Stimulated activated CD8-positive, alpha-beta memory T cell treated with anti-CD3 and anti-CD28 coated beads, Interleukin-7, amount 100 ng/mL, for 24 hours (primary cell): ENCODE measurements at regions not wholly inside any gene's neighbourhood (a gene's known extent, or its start where the extent isn't known, plus 50 kb on each side); places are given as distances from the start of the nearest gene placed in this dataset.

ENCODE experiments used
- DNase-seq: peaks from one replicate; pipeline ENCODE4 v3.0.0-alpha.2; 2020; ENCODE audit warnings: low read depth

GRCh38 chr10:78942091-78942501, 126.7 kb upstream of the ZMIZ1 start:
- DNase-seq, result no peak

DNA sequence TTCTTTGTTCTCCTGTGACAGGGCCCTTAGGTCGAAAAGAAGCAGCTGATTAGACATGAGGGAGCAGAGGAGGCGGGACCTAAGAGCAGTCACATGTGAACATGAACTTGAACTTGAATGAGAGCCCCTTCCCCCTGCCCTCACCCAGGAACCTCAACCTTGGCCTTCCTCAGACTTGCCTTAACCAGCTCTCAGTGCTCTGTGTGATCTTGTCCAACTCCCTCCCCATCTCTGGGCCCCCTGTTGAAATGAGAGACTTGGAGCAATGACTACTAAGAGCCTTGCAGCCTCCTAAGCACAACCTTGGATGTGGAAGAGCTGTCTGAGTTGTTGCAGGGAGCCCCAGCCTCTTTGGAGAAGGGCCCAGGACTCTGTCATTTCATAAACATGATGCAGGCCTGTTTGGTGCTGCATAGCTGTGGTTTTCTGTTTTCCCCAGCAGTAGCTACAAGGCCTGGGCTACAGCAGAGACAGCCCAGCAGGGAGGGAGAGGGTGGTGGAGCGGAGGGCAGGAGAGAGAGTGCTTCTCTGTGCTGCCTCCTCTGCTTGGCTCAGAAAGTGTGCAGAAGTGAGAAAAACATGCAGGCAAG, 123.9 kb upstream of the ZMIZ1 start:
- no peak for DNase-seq

DNA sequence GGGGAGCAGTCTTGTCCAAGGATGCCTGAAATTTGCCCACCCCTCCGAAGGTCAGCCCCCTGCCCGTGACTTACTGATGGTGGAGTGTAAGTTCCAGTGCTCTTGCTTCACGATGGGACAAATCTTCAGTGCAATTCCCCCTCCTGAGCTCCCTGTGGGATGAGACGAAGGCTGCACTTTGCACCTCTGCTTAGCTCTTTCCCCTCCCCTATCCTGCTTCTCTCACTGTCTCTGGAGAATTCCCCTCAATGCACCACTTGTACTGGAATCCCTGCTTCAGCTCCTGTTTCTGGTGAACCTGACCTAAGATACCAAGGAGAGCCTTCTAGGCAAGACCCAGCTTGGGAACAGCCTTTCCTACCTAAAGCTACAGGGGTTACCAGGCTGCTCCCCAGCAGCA, 122.9 kb upstream of the ZMIZ1 start:
- no peak for DNase-seq

GRCh38 chr10:78947226-78947625, 121.5 kb upstream of the ZMIZ1 start:
- DNase-seq, result no peak

DNA sequence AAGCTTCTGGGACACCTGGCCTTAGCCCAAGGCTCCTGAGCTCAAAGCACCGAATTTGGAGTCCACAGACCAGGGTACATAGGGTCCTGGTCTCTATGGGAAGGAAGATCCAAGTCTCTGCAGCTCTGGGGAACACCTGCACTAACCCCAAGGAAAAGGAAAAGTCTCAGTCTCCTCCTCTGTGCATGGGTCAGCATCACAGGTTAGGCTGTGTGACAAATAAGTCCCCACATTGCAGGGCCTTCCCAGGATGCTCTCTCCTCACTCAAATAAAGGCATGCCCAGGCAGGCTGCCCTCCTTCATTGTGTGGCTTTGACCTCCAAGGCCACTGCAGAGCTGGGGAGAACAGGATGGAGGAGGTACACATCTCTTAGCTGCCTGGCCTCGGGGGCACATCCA, 121.0 kb upstream of the ZMIZ1 start:
- DNase-seq, result no peak

DNA sequence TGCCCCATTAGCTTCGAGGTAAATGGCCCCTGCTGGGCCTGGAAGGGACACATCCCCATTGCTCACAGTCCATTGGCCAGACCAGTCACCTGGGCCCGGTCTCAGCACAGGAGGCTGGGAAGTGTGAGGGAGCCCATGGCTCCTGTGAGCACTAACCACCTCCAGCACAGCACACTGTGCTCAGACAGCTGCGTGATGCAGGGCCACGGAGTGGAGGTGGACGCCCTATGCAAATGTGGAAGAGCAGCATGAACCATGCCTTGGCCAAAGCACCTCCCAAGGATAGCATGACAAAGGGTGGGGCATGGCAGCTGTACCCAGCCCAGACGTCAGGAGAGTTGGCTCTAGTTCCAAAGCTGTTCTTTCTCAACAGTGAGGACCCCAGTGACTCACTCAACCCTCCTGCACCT, 120.1 kb upstream of the ZMIZ1 start:
- no peak for DNase-seq

DNA sequence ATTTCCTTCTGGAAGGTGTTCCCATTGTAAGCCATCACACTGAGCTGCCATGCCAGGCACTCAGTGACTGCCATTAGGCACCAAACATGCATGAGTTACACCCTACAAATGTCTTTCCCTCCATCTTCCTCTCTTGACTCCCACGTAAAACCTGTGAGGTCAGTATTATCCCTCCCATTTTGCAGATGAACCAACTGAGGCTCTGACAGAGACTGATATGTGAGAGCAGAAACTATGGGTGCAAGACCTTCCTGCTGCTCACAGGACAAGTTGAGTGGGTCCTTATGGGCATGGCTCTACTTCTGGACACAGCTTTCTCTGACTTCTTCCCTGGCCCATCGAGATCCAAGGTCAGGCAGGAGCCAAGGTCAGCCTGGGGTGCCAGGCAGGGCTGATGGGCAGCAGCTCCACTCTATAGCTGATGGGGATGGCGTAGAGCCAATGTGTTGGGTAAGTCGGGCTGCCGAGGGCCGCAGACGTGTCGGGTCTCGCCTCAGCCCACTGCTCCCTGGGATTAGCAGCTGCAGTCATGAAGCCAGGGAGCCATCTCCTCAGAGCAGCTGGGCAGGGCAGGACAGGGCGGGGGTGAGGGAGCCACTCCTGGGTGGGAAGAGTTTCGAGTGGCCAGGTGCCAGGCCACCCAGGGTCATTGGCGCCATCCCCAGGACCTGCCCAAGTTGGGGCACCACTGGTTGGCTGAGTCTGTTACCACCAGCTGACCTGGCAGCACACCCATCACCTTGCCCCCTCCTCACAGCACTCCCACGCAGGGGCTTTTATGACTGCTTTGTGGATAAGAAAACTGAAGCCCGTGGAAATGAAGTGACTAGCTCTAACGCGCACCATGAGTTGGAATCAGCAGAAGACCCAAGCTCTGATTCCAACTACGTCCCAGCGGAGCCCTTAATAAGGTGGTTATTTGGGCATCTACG, 117.8 kb upstream of the ZMIZ1 start:
- no peak for DNase-seq

- DNase-seq, result no peak
These were observed 116.7 kb upstream of the ZMIZ1 start for GRCh38 chr10:78952030-78952429.

GRCh38 chr10:78952686-78953085, 116.1 kb upstream of the ZMIZ1 start:
- DNase-seq, result no peak

DNA sequence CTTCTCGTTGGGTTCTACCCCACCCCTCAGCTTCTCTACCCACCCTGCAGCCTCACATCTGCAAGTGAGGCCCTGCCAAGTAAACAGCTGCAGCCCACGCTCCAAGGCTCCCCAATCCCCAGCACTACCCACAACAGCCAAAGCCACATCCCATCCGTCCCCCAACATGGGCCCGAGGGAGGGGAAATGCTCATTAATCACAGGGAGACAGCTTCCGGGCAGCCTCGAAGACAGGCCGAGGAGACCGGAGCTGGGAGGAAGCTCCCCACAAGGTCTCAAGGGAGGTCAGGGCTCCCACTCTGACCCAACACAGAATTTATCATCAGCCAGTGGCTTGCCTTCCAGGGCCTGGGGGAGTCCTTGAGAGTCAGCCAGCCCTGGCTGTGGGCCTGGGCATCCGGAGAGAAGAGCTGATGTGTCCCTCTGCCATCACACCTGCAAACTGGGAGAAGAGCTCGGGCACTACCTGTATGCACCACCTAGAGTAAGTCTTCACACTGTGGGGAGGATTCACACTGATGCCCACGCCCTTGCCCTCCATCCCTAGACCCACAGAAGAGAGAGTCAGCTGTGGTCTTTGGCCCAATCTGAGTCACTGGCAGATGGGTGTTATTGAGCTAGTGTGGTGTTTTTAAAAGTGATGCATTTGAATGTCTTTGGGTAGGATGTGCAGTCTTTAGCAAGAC, 115.5 kb upstream of the ZMIZ1 start:
- DNase-seq, result no peak

DNA sequence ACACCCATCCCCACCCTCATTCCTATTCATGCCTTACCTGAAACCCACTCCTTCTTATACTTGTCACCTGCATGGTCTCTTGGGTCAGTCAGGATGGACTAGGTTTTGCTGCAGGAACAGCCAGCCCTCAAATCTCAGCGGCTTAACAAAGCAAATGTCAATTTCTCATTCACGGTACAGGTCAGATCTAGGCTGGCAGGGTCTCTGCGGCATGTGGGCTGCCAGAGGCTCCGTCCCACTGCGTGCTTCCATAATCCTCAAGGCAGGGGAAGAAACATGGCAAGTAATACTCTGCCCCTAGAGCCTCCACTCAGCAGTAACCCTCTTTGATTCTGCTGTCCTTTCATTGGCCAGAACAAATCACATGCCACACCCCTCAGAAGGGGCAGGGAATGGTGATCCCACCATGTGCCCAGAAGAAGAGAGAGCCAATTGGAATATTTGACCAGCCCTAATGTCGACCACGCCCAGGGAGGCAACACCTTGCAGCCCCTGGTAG, 114.9 kb upstream of the ZMIZ1 start:
- no peak for DNase-seq

DNA sequence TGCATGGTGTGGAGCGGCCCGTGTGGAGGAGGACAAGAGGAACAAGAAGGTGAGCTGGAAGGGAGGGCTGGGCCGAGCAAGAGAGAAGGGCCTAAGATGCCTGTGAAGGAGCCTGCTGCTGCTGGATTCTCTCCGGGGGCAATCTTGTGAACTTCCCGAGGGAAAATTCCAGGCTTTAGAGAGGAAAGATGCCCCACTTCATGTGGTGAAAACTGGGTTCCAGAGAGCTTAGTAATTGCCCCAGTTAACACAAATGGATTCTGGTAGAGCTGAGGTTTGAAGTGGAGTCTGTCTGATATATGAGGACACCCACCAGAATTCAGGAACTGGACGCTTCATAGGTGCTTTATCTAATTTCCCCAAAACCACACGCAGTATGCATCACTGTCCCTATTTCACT, 114.1 kb upstream of the ZMIZ1 start:
- DNase-seq, result no peak

GRCh38 chr10:78955206-78955605, 113.6 kb upstream of the ZMIZ1 start:
- no peak for DNase-seq

- no peak for DNase-seq
These were observed 112.4 kb upstream of the ZMIZ1 start for GRCh38 chr10:78956391-78956790.

DNA sequence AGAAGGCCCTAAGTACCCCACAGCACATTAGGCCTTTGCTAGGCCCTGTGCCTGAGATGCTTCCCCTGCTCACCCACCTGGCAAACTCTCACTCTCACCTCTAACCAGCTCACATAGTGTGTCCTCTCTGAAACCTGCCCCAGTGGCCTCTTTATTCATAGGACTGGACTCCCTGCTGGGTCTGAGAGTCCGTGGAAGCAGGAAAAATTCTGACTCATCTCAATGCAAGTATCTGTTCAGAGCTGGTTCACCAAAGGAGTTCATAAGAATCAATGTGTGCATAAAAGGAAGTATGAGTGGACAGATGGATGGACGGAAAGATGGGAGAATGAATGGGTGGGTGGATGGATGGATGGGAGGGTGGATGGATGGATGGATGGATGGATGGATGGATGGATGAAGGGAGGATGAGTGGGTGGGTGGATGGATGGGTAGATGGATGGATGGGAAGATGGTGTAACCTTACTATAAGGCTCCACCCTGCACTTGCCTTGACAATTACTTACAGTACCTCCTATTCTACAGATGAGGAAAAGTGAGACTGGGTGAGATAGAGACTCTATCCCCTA, 111.2 kb upstream of the ZMIZ1 start:
- no peak for DNase-seq

GRCh38 chr10:78959217-78959923, 109.4 kb upstream of the ZMIZ1 start:
- DNase-seq, result no peak

DNA sequence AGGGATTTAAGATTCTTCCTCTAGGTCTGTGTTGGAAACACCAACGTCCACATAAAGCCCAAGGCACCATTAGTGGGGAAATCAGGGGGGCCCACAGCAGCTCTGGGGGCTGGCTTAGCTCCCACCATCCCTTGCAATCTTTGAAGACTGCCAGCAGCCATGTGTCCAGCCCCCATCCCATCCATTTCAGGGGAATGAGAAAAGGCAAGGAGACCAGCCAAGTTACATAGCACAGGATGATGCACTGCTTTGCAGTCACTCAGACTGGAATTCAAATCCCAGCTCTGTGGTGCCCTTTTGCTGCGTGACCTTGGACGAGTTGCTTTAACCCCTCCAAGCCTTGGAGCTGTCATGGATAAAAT, 108.9 kb upstream of the ZMIZ1 start:
- no peak for DNase-seq

DNA sequence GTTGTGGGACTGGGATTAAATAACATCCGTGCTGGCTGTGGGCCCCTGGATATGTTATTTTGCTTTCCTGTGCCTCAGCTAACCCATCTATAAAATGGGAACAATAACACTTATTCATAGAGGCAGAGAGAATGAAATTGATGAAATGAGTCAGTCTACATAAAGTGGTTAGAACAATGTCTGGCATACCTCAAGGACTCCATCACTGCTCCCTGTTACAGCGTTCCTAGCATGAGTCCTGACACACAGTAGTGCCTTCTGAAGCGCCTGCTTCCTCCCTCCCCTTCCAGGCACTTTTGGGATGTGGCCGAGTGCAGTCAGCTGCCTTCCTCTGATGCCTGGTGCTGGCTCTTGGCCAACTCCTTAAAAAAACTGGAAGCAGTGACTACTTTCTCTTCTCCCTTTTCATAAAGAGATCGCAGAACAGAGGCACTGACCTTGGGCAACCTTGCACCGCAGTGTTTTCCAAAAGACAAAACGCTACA, 108.4 kb upstream of the ZMIZ1 start:
- no peak for DNase-seq

DNA sequence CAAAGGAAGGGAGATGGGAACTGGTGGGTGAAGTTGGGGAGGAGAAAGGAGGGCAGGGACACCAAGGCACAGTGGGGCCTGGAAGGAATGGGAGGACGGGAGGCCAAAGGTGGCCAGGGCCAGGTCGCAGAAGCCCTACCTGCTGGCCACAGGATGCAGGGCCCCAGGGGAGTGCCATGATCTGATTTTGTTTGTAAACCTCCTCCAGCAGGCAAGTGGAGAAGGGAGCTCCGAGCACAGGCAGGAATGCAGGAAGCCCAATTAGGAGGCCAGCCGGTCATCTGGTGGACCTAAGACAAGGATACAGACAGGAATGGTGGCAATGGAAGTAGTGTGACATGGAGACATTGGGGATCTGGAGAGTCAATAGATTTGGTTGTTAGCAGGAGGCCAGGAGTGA, 107.0 kb upstream of the ZMIZ1 start:
- DNase-seq, result no peak

DNA sequence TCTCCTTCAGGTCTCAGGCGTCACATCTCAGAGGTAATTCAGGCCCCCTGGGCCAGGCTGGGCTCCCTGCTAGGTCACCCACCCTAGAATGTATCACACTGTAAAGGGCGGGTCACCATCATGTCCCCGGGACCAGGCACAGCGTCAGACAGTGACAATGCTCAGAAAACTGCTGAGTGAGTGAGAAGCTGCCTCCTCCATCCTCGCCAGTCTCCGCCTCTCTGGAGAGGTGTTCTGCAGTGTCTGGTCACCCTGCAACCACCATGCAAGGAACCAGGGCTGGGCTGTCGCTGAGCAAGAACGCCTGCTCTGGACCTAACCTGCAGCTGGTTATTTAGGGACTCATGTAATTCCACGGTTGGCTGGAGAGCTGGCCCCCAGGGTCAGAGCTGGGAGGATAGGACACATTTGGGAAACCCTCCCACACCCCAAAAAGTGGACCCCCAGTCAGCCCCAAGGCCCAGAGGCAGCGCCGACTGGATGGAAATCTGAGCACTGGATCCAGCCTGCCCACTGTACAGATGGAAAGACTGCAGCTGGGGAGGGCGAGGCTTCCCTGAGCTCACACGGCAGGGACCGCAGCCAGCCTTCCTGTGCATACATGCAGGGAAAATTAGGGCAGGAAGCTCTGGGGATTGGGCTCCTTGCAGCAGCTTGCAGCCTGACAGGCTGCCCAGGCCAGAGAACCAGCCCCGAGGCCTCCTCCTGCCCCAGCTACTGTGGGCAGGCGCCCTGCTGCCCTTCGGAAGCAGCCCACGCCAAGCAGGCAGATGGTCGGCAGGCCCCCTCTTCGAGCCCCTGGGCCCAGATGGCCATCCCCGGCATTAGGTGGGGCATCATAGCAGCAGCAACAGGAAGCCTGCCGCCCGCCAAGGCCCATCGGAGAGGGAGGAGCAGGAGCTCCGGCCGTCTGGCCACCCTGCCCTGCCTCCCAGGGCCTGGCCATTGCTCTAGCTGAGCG, 105.4 kb upstream of the ZMIZ1 start:
- no peak for DNase-seq
